ENCODE measurements at regions not wholly inside any gene's neighbourhood (a gene's known extent, or its start where the extent isn't known, plus 50 kb on each side); places are given as distances from the start of the nearest gene placed in this dataset.

DNA sequence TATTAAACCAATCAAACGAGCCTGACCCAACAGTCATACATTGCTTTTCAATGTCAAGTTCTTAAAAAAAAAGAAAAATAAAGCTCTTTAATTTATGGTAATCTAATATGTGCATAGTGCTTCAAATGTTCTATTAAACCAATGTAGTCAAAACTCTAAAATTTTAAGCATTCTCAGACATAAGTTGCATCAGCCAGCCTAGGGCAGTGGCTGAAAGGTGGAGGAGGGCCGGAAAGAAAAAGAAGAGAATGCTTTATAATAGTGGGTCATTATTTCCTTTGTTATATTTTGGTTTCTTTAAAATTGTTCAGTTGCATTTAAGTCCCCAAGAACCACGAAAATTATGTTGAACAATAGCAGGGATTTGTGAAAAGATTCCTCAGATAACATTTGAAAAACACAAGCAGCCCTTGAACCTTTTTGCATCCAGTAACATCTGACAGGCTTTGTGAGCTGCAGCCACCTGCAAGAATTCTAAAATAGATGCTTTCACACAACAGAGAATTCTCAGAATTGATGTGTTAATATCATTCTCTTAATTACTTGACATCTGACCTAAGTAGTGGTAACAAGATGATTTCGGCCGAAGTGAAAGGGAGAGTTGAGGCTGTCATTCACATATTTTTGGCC, 252.1 kb downstream of the CDCA7 start:
- no peak for TF ChIP-seq CTCF (IDR thresholded peaks at IDR 0.05)
- TF ChIP-seq EP300 (IDR thresholded peaks at IDR 0.05) = no peak

Measured in gastroesophageal sphincter (tissue), 3 donors.